ENCODE measurements at regions not wholly inside any gene's neighbourhood (a gene's known extent, or its start where the extent isn't known, plus 50 kb on each side); places are given as distances from the start of the nearest gene placed in this dataset.
"Not testable (repeated sequence)": the region's sequence is repeated elsewhere in the genome, so short reads cannot be mapped to it uniquely, and the experiment has no call there.

DNA sequence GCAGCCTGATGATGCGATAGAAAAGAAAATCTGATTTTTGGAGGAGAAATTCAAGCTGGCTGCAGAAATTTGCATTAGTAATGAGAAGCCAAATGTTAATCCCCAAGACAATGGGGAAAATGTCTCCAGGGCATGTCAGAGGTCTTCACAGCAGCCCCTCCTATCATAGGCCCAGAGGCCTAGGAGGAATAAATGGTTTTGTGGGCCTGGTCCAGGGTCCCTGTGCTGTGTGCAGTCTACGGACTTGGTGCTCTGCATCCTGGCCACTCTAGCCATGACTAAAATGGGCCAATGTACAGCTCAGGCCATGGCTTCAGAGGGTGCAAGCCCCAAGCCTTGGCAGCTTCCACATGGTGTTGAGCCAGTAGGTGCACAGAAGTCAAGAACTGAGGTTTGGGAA lies 303.8 kb upstream of the SEMA3C start:
- TF ChIP-seq, protein P1, sequence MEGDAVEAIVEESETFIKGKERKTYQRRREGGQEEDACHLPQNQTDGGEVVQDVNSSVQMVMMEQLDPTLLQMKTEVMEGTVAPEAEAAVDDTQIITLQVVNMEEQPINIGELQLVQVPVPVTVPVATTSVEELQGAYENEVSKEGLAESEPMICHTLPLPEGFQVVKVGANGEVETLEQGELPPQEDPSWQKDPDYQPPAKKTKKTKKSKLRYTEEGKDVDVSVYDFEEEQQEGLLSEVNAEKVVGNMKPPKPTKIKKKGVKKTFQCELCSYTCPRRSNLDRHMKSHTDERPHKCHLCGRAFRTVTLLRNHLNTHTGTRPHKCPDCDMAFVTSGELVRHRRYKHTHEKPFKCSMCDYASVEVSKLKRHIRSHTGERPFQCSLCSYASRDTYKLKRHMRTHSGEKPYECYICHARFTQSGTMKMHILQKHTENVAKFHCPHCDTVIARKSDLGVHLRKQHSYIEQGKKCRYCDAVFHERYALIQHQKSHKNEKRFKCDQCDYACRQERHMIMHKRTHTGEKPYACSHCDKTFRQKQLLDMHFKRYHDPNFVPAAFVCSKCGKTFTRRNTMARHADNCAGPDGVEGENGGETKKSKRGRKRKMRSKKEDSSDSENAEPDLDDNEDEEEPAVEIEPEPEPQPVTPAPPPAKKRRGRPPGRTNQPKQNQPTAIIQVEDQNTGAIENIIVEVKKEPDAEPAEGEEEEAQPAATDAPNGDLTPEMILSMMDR (IDR thresholded peaks at IDR 0.05), result not testable (repeated sequence)
- not testable (repeated sequence) for TF ChIP-seq POLR2A, POLR2AphosphoS5, EP300 (IDR thresholded peaks at IDR 0.05)

Data from sigmoid colon (tissue), 4 donors.